HCT116 (cell line): ENCODE measurements at regions not wholly inside any gene's neighbourhood (a gene's known extent, or its start where the extent isn't known, plus 50 kb on each side); places are given as distances from the start of the nearest gene placed in this dataset.

Experiments used
- ATF3 ChIP-seq: IDR thresholded peaks from 2 replicates; pipeline ENCODE4 v1.6.1; 2012
- CEBPB ChIP-seq: IDR thresholded peaks from 2 replicates; pipeline ENCODE4 v1.6.1; 2012; ENCODE audit warnings: low read depth
- CTCF ChIP-seq, 3 experiments: fragments of 200-600 bp in 1 of 3; sonication (generic) in 1 of 3; IDR thresholded peaks in 2 of 3; conservative IDR thresholded peaks in 1 of 3; 2 replicates each; pipeline ENCODE4 v1.5.1; 2012 to 2017; ENCODE audit warnings: low read depth in 2 of 3, low read length in 2 of 3, antibody characterized with exemption in 1 of 3, borderline replicate concordance in 1 of 3, control low read depth in 1 of 3, mild to moderate bottlenecking in 1 of 3, mixed read lengths in 1 of 3, mixed run types in 1 of 3, moderate library complexity in 1 of 3; ENCODE audit not compliant: insufficient read depth in 1 of 3
- EZH2 ChIP-seq: fragments of 200-600 bp; sonication (generic); IDR thresholded peaks from 2 replicates; pipeline ENCODE4 v1.6.1; 2017; ENCODE audit warnings: antibody characterized with exemption, mixed run types
- MAX ChIP-seq: IDR thresholded peaks from 2 replicates; pipeline ENCODE4 v1.6.1; 2012
- POLR2A ChIP-seq: IDR thresholded peaks from 2 replicates; pipeline ENCODE4 v1.7.0; 2011; ENCODE audit warnings: borderline replicate concordance; ENCODE audit not compliant: insufficient read depth, insufficient read length; ENCODE audit errors: extremely low read depth
- POLR2AphosphoS5 ChIP-seq: IDR thresholded peaks from 2 replicates; pipeline ENCODE4 v1.6.1; 2011; ENCODE audit warnings: mild to moderate bottlenecking, low read depth, low read length, moderate library complexity
- RAD21 ChIP-seq: IDR thresholded peaks from 2 replicates; pipeline ENCODE4 v1.6.1; 2012; ENCODE audit warnings: low read depth, mild to moderate bottlenecking
- SIN3A ChIP-seq: IDR thresholded peaks from 2 replicates; pipeline ENCODE4 v1.6.1; 2012; ENCODE audit warnings: low read depth
- ZFX ChIP-seq: fragments of 450-650 bp; IDR thresholded peaks from 2 replicates; pipeline ENCODE4 v1.6.1; 2017
- TF ChIP-seq, protein P1 (sequence below): IDR thresholded peaks from 2 replicates; pipeline ENCODE4 v1.6.1; 2012; ENCODE audit warnings: low read depth
- TF ChIP-seq, protein P2 (sequence below): IDR thresholded peaks from 2 replicates; pipeline ENCODE4 v1.6.1; 2011; ENCODE audit warnings: mild to moderate bottlenecking, low read length, moderate library complexity; ENCODE audit not compliant: insufficient replicate concordance; ENCODE audit errors: extremely low read depth

- TF ChIP-seq CTCF (IDR thresholded peaks at IDR 0.05 in 2 of 3, conservative IDR thresholded peaks at IDR 0.05 in 1 of 3; ENCODE audit: borderline replicate concordance in 1 of 3, insufficient read depth in 1 of 3, low read depth in 2 of 3, low read length in 2 of 3) (no peak), MAX (no peak), SIN3A (no peak), POLR2A (no peak), ZFX (no peak), CEBPB (no peak), EZH2 (no peak), RAD21 (no peak), POLR2AphosphoS5 (no peak), ATF3 (no peak)
- TF ChIP-seq, protein P1, sequence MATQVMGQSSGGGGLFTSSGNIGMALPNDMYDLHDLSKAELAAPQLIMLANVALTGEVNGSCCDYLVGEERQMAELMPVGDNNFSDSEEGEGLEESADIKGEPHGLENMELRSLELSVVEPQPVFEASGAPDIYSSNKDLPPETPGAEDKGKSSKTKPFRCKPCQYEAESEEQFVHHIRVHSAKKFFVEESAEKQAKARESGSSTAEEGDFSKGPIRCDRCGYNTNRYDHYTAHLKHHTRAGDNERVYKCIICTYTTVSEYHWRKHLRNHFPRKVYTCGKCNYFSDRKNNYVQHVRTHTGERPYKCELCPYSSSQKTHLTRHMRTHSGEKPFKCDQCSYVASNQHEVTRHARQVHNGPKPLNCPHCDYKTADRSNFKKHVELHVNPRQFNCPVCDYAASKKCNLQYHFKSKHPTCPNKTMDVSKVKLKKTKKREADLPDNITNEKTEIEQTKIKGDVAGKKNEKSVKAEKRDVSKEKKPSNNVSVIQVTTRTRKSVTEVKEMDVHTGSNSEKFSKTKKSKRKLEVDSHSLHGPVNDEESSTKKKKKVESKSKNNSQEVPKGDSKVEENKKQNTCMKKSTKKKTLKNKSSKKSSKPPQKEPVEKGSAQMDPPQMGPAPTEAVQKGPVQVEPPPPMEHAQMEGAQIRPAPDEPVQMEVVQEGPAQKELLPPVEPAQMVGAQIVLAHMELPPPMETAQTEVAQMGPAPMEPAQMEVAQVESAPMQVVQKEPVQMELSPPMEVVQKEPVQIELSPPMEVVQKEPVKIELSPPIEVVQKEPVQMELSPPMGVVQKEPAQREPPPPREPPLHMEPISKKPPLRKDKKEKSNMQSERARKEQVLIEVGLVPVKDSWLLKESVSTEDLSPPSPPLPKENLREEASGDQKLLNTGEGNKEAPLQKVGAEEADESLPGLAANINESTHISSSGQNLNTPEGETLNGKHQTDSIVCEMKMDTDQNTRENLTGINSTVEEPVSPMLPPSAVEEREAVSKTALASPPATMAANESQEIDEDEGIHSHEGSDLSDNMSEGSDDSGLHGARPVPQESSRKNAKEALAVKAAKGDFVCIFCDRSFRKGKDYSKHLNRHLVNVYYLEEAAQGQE: no peak
- TF ChIP-seq, protein P2, sequence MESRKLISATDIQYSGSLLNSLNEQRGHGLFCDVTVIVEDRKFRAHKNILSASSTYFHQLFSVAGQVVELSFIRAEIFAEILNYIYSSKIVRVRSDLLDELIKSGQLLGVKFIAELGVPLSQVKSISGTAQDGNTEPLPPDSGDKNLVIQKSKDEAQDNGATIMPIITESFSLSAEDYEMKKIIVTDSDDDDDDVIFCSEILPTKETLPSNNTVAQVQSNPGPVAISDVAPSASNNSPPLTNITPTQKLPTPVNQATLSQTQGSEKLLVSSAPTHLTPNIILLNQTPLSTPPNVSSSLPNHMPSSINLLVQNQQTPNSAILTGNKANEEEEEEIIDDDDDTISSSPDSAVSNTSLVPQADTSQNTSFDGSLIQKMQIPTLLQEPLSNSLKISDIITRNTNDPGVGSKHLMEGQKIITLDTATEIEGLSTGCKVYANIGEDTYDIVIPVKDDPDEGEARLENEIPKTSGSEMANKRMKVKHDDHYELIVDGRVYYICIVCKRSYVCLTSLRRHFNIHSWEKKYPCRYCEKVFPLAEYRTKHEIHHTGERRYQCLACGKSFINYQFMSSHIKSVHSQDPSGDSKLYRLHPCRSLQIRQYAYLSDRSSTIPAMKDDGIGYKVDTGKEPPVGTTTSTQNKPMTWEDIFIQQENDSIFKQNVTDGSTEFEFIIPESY: no peak
Measured at GRCh38 chr1:170306948-170307347, 161.2 kb downstream of the NTMT2 start.
